Activated CD4-positive, alpha-beta memory T cell treated with anti-CD3 and anti-CD28 coated beads, Interleukin-2, amount 10 ng/mL, durations not matched to agents 7 days and 5 days (primary cell): ENCODE measurements at regions not wholly inside any gene's neighbourhood (a gene's known extent, or its start where the extent isn't known, plus 50 kb on each side); places are given as distances from the start of the nearest gene placed in this dataset.

Experiments used
- CTCF ChIA-PET: fragments of 350-600 bp; sonication (Branson Sonifier 250); formaldehyde crosslinking; loops from one replicate; lab custom pipeline; 2021; ENCODE audit warnings: antibody characterized with exemption, inconsistent platforms; lab: Charles Lee
- POLR2A ChIA-PET: fragments of 350-600 bp; sonication (Branson Sonifier 250); formaldehyde crosslinking; loops from one replicate; lab custom pipeline; 2021; ENCODE audit warnings: antibody characterized with exemption; lab: Charles Lee
- DNase-seq: peaks from one replicate; pipeline ENCODE4 v3.0.0-alpha.2; 2020
- H3K27ac Mint-ChIP-seq: one replicate; pipeline ENCODE4 v1.8.0; 2021; ENCODE audit warnings: mild to moderate bottlenecking, mixed read lengths
- H3K27me3 Mint-ChIP-seq: one replicate; pipeline ENCODE4 v1.8.0; 2021; ENCODE audit warnings: mixed read lengths
- H3K36me3 Mint-ChIP-seq: one replicate; pipeline ENCODE4 v1.8.0; 2021; ENCODE audit warnings: low read depth, mixed read lengths
- H3K4me1 Mint-ChIP-seq: one replicate; pipeline ENCODE4 v1.8.0; 2021; ENCODE audit warnings: mixed read lengths
- H3K4me3 Mint-ChIP-seq: one replicate; pipeline ENCODE4 v1.8.0; 2021; ENCODE audit warnings: mild to moderate bottlenecking, mixed read lengths
- H3K9me3 Mint-ChIP-seq: one replicate; pipeline ENCODE4 v1.8.0; 2021; ENCODE audit warnings: mixed read lengths

DNA sequence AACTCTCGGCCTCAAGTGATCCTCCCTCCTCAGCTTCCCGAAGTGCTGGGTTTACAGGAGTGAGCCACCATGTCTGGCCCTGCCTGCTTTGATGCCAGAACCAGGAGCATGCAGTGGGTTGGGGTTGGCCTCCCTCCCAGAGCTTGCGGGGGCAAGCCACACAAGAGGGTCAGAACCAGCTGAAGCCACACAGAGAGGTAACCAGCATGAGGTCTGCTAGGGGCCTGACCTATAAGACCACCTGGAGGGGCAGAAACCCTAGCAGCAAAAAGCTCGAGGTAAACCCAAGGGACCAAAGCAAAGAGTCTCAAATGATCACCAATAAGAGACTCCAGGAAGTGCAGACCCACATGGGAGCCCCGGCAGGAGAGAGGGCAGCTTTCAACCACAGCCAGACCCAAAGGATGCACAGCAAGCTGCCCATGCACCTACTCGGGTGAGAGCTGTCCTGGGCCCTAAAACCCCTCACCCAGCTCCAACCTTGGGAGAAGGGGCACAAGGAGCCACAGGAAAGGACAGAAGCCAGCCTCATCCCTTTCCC is 81.2 kb downstream of the TOMM20 start:
- Mint-ChIP-seq H3K4me1 (peaks cover 50% of the 10 kb centered on the region), H3K27ac (peak overlapping the region; percentile 84), H3K9me3 (no peaks in the 10 kb centered on the region)

DNA sequence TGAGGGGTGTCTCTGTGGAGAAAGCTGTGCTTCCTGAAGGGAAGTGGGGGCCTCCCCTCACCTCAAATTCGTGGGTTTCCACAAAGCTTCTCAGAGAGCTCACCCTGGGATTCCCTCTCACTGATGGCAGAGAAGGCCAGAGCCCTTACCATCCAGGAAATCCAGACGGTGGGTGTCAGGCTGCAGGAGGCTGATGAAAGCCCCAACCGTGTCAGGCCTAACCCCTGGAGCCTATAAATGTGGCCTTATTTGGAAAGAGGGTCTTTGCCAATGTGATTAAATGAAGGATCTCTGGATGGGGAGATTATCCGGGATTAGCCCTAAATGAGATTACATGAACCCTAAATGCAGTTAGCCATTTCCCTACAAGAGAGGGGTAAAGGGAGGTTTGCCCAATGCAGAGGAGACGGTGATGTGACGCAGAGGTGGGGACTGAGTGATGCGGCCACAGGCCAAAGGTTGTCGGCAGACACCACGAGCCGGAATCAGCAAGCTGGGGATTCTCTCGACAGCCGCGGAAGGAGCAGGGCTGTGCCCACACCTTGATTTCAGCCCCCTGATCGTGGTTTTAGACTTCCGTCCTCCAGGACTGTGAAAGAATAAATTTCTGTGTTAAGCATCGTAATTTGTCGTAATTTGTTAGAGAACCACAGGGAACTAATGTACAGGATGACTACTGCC is 82.6 kb downstream of the TOMM20 start:
- no peaks in the 10 kb centered on the region for H3K36me3 Mint-ChIP-seq
- POLR2A ChIA-PET = interaction anchor here (1.6 kb wide), 1 partner anchor 11 kb away, joined by 3 read pairs; no protein-coding TSS in a partner anchor
- H3K4me1 Mint-ChIP-seq = peaks cover 49% of the 10 kb centered on the region
- H3K27me3 Mint-ChIP-seq = no peaks in the 10 kb centered on the region
- no peak overlapping the region for H3K4me3 Mint-ChIP-seq
- H3K9me3 Mint-ChIP-seq = no peaks in the 10 kb centered on the region
- H3K27ac Mint-ChIP-seq = peak overlapping the region; percentile 38
- no peak for DNase-seq
- CTCF ChIA-PET = no interaction called here

More for the DNA sequence above, 81.2 kb downstream of the TOMM20 start:
- no peaks in the 10 kb centered on the region for H3K27me3 Mint-ChIP-seq
- no peak for DNase-seq
- H3K36me3 Mint-ChIP-seq = no peaks in the 10 kb centered on the region
- CTCF ChIA-PET = interaction anchor here (1.0 kb wide), 1 partner anchor 548 kb away, joined by 4 read pairs; no protein-coding TSS in a partner anchor
- H3K4me3 Mint-ChIP-seq = no peak overlapping the region
- POLR2A ChIA-PET = interaction anchor here (1.3 to 2.9 kb wide), 4 partner anchors 28 to 437 kb away, joined by 3 to 11 read pairs (median 8); partner anchors contain the start of gene IRF2BP2

DNA sequence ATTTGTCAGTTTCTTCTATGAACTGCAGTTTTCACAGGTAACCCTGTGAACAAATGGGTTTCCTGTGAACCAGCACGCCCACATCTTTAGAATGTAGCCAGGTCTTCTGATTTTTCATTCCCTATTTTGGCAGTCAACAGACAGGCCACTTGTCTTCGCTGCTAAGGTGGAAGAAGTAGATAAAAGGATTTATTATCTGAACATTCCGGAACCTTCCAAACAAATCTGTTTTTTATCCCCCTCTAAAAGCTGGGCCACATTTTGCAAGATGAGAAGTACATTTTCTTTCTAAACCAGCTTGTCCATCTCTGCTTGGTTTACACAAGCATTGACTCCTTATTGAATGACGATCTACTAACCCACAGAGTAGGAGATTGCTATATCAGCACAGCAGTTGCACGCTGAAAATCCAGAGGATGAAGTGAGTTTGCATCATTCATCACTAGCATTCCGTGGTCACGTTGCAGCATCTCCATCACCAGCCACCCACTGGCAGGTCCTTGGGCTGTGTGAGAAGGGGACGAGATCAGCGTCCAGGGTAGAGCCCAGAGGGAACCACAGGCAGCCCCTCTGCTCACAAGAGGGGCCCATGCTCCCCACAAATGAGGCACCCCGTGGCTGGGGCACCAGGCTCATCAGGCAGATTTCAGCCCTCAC is 83.5 kb downstream of the TOMM20 start:
- no peaks in the 10 kb centered on the region for H3K36me3 Mint-ChIP-seq
- POLR2A ChIA-PET = interaction anchor here (1.6 kb wide), 1 partner anchor 11 kb away, joined by 3 read pairs; no protein-coding TSS in a partner anchor
- H3K9me3 Mint-ChIP-seq = no peaks in the 10 kb centered on the region
- peaks cover 50% of the 10 kb centered on the region for H3K4me1 Mint-ChIP-seq
- DNase-seq = no peak
- peak overlapping the region; percentile 42 for H3K27ac Mint-ChIP-seq
- no peaks in the 10 kb centered on the region for H3K27me3 Mint-ChIP-seq
- CTCF ChIA-PET = no interaction called here
- no peak overlapping the region for H3K4me3 Mint-ChIP-seq

DNA sequence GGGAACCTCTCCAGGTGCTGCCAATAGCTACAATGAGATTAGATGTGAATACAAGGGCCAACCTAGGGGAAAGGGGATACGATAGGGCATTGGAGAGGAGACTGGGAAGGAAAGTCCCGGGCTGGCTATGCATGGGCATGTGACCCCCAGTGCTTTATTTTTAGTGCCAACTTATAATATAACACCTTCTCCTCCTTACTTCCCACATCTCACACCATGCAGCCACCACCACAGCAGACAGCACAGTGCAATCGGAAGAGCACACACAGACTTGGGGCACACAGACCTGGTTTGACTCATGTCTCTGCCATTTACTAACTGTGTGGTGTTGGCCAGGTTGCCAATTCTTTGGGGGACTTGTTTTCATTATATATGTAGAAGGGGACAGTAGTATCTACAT is 85.4 kb downstream of the TOMM20 start:
- Mint-ChIP-seq H3K27ac (no peak overlapping the region), H3K36me3 (peaks cover 6% of the 10 kb centered on the region), H3K4me3 (no peak overlapping the region), H3K4me1 (peaks cover 40% of the 10 kb centered on the region), H3K9me3 (peaks cover 7% of the 10 kb centered on the region), H3K27me3 (no peaks in the 10 kb centered on the region)
- CTCF ChIA-PET = no interaction called here
- POLR2A ChIA-PET = no interaction called here
- DNase-seq = no peak

DNA sequence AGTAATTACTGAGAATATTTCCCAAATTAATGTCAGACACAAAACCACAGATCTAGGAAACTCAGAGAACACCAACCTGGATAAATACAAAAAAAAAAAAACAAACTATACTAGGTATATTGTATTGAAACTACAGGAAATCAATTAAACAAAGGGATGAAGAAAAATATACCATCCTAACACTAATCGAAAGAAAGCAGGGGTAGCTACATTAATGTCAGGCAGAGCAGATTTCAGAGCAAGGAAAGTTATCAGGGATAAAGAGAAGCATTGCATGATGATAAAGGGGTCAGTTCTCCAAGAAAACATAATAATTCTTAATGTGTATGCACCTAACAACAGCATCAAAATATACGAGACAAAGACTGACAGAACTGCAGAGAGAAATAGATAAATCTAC is 89.9 kb downstream of the TOMM20 start:
- H3K4me3 Mint-ChIP-seq = no peak overlapping the region
- no peaks in the 10 kb centered on the region for H3K27me3 Mint-ChIP-seq
- no peak overlapping the region for H3K27ac Mint-ChIP-seq
- H3K4me1 Mint-ChIP-seq = peaks cover 11% of the 10 kb centered on the region
- H3K36me3 Mint-ChIP-seq = peaks cover 17% of the 10 kb centered on the region
- ChIA-PET CTCF (no interaction called here), POLR2A (no interaction called here)
- DNase-seq = no peak
- peaks cover 12% of the 10 kb centered on the region for H3K9me3 Mint-ChIP-seq

DNA sequence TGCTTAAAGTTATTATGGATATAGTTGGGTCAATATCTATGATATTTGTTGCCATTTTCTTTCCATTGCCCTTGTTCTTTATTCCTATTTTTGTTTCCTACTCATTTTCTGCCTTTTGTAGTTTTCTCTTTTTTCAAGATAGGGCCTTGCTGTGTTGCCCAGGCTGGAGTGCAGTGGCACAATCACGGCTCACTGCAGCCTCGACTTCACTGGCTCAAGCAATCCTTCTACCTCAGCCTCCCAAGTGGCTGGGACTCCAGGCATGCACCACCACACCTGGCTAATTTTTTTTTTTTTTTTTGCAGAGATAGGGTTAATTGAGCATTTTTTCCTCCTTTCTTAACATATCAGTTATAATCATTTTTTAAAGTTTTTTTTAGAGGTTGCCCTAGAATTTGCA is 92.7 kb downstream of the TOMM20 start:
- Mint-ChIP-seq H3K9me3 (peaks cover 12% of the 10 kb centered on the region), H3K27ac (no peak overlapping the region), H3K27me3 (no peaks in the 10 kb centered on the region), H3K4me1 (peaks cover 6% of the 10 kb centered on the region), H3K36me3 (peaks cover 17% of the 10 kb centered on the region), H3K4me3 (no peak overlapping the region)
- POLR2A ChIA-PET = no interaction called here
- DNase-seq = no peak
- CTCF ChIA-PET = no interaction called here

DNA sequence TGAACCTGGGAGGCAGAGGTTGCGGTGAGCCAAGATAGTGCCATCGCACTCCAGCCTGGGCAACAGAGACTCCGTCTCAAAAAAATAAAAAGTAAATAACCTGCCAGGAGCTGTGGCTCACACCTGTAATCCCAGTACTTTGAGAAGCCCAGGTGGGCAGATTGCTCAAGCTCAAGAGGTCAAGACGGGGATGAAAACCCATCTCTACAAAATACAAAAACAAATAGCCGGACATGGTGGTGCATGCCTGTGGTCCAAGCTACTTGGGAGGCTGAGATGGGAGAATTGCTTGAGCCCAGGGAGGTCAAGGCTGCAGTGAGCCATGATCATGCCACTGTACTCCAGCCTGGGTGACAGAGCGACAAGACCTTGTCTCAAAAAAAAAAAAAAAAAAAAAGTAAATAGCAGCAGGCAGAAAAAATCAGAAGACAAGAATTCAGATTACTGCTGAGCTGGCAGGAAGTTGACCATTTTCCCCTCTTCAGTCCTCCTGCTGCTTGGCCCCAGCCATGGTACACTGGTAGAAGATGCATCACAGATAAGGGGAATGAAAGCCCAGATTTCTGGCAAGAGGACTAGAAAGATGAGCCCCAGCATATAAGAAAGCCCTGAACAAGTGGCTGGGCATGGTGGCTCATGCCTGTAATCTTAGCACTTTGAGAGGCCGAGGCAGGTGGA is 97.6 kb downstream of the TOMM20 start:
- H3K27me3 Mint-ChIP-seq = no peaks in the 10 kb centered on the region
- ChIA-PET CTCF (interaction anchor here (0.6 to 0.8 kb wide), 2 partner anchors 53 to 59 kb away, joined by 3 read pairs; no protein-coding TSS in a partner anchor), POLR2A (interaction anchor here (0.6 kb wide), 1 partner anchor 19 kb away, joined by 3 read pairs; no protein-coding TSS in a partner anchor)
- H3K4me1 Mint-ChIP-seq = peaks cover 4% of the 10 kb centered on the region
- H3K9me3 Mint-ChIP-seq = peaks cover 16% of the 10 kb centered on the region
- no peak overlapping the region for H3K4me3 Mint-ChIP-seq
- no peak overlapping the region for H3K27ac Mint-ChIP-seq
- peaks cover 8% of the 10 kb centered on the region for H3K36me3 Mint-ChIP-seq
- DNase-seq = no peak

DNA sequence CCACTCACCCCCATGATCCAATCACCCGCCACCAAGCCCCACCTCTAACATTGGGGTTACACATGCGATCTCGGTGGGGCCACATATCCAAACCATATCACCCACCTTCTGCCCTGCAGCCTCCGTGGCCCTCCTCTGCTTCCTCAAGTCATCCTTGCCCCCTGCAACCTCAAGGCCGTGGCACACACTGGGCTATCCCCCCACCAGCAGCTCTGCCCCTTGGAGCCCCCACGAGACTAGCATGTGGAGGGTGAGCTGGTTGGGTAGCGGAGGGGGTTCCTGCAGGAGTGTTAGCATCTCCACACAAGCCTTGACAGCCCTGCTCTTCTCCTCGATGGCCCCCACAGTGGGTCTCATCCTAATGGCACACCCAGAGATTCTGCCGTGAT is 100.8 kb downstream of the TOMM20 start:
- no peaks in the 10 kb centered on the region for H3K27me3 Mint-ChIP-seq
- no peak for DNase-seq
- CTCF ChIA-PET = no interaction called here
- peaks cover 16% of the 10 kb centered on the region for H3K9me3 Mint-ChIP-seq
- no peak overlapping the region for H3K4me3 Mint-ChIP-seq
- H3K36me3 Mint-ChIP-seq = peaks cover 5% of the 10 kb centered on the region
- peaks cover 9% of the 10 kb centered on the region for H3K4me1 Mint-ChIP-seq
- no peak overlapping the region for H3K27ac Mint-ChIP-seq
- POLR2A ChIA-PET = no interaction called here

DNA sequence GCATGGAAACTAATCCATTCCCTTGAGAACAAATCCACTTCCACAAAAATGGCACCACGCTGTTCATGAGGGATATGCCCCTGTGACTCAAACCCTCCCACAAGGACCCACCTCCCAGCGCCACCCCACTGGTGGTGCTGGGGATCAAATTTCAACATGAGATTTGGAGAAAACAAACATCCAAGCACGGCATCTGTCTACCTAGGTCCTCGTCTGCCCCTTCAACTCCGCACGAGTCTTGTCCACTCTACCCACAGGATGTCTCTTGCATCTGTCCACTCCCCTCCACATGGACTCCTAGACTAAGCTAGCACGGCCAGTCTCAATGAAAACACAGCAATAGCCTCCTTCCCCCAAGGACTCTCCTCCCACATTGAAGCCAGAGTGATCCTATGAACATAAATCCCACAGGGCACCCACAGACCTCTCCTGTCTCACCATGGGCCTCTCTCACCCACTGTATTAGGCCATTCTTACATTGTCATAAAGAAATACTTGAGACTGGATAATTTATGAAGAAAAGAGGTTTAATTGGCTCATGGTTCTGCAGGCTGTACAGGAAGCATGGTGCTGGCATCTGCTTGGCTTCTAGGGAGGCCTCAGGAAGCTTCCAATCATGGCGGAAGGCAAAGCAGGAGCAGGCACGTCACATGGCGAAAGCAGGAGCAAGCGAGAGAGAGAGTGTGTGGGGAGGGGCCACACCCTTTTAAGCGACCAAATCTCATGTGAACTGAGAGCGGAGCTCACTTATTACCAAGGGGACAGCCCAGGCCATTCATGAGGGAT is 101.4 kb downstream of the TOMM20 start:
- no peak overlapping the region for H3K4me3 Mint-ChIP-seq
- peaks cover 5% of the 10 kb centered on the region for H3K36me3 Mint-ChIP-seq
- DNase-seq = no peak
- H3K4me1 Mint-ChIP-seq = peaks cover 15% of the 10 kb centered on the region
- H3K27me3 Mint-ChIP-seq = no peaks in the 10 kb centered on the region
- POLR2A ChIA-PET = no interaction called here
- H3K27ac Mint-ChIP-seq = no peak overlapping the region
- H3K9me3 Mint-ChIP-seq = peaks cover 16% of the 10 kb centered on the region
- CTCF ChIA-PET = interaction anchor here (0.7 kb wide), 1 partner anchor 54 kb away, joined by 3 read pairs; no protein-coding TSS in a partner anchor

DNA sequence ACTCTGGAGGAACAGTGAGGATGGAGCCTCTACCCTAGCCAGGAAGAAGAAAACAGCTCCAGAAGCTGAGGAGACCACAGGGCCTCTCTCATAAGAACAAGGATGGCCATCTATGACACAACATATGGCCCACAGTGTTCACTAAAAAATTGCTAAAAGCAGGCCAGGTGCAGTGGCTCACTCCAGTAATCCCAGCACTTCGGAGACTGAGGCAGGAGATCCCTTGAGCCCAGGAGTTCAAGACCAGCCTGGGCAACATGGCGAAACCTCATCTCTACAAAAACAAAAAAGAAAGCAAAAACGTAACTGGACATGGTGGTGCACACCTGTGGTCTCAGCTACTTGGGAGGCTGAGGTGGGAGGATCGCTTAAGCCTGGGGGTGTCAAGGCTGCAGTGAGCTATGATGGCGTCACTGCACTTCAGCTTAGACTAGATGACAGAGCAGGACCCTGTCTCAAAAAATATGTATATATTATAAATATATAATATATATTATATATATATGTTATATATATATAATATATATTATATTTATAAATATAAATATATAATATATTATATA is 103.1 kb downstream of the TOMM20 start:
- CTCF ChIA-PET = no interaction called here
- peaks cover 14% of the 10 kb centered on the region for H3K4me1 Mint-ChIP-seq
- no peak overlapping the region for H3K4me3 Mint-ChIP-seq
- DNase-seq = no peak
- peaks cover 16% of the 10 kb centered on the region for H3K9me3 Mint-ChIP-seq
- H3K36me3 Mint-ChIP-seq = peaks cover 5% of the 10 kb centered on the region
- no peaks in the 10 kb centered on the region for H3K27me3 Mint-ChIP-seq
- POLR2A ChIA-PET = no interaction called here
- no peak overlapping the region for H3K27ac Mint-ChIP-seq

DNA sequence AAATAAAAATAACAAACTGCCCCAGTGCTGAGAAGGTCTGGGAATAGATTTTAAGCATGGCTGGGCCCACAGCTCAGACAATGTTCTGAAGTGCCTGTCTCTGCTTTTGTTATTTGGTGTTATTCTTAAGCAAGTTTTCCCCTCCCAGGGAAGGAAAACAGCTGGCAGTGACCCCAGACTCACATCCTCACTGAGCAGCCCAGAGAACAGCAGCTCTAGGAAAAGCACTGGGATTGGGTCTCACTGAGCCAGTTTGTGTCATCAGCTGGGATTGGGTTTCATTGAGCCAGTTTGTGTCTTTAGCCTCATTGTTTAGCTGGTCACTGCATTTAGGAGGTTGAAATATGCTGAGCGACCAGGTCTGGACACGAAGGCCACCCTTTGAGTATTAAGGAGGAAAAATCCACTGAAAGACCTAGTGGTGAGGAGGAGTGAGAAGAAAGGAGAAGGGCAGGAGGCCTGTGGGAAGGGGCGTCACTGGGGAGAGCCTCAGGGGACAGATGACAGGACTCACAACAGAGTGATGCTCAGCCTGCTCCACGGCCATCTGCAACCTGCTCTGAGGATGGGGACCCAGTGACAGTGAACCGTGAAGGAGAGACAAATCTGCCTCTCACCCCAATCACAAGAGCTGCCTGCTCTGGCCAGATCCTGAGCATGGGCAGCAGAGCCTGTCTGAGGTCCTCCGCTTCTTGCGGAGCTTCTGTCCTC is 103.8 kb downstream of the TOMM20 start:
- Mint-ChIP-seq H3K4me3 (no peak overlapping the region), H3K36me3 (peaks cover 6% of the 10 kb centered on the region), H3K27ac (no peak overlapping the region), H3K4me1 (peaks cover 16% of the 10 kb centered on the region), H3K9me3 (peaks cover 16% of the 10 kb centered on the region), H3K27me3 (no peaks in the 10 kb centered on the region)
- ChIA-PET CTCF (no interaction called here), POLR2A (interaction anchor here (0.6 kb wide), 1 partner anchor 413 kb away, joined by 3 read pairs; no protein-coding TSS in a partner anchor)
- no peak for DNase-seq
